ENCODE measurements at regions not wholly inside any gene's neighbourhood (a gene's known extent, or its start where the extent isn't known, plus 50 kb on each side); places are given as distances from the start of the nearest gene placed in this dataset.

DNA sequence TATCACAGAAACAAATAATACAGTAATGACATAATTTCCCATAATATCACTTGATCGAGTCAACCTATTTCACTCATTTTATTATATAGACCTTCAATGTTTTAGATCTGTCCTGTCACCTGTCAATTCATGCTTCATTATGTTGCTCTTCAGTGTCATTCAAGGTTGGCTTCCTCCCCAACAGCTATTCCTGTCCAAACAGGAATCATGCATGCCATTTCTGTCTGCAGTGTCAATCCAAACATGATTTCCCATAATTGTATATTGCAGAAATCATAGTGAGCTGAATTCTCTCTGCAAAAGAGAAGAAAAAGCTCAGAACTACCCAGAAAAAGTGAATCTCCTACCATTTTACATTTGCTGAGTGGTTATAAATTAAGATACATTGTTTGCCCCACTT, 628.6 kb downstream of the NR4A2 start:
- TF ChIP-seq CTCF (IDR thresholded peaks at IDR 0.05): no peak
- no peak for TF ChIP-seq POLR2A (IDR thresholded peaks at IDR 0.05)
